H1 (cell line): ENCODE measurements at regions not wholly inside any gene's neighbourhood (a gene's known extent, or its start where the extent isn't known, plus 50 kb on each side); places are given as distances from the start of the nearest gene placed in this dataset.
A peak's percentile ranks its signal among the peaks of the same experiment; 100 is the strongest.
"Not testable (repeated sequence)": the region's sequence is repeated elsewhere in the genome, so short reads cannot be mapped to it uniquely, and the experiment has no call there.

Experiments used
- CTCF ChIA-PET: fragments of 300-600 bp; sonication (Branson Sonifier 250); formaldehyde crosslinking; loops from one replicate; lab custom pipeline; 2021; ENCODE audit not compliant: partially characterized antibody; lab: Charles Lee
- POLR2A ChIA-PET: fragments of 300-600 bp; sonication (Branson Sonifier 250); formaldehyde crosslinking; loops from one replicate; lab custom pipeline; 2021; ENCODE audit warnings: inconsistent platforms; ENCODE audit not compliant: partially characterized antibody; lab: Charles Lee
- DNase-seq, 2 experiments: peaks; one replicate each; pipeline versions ENCODE4 v3.0.0 to v3.0.0-alpha.2; 2010 to 2022; ENCODE audit warnings: low spot score in 2 of 2, low read depth in 1 of 2, mixed read lengths in 1 of 2
- FAIRE-seq: peaks from 2 replicates; lab custom pipeline; 2011; peaks lifted over from hg19 to GRCh38; lab: Jason Lieb, UNC
- H2AFZ ChIP-seq: 2 replicates; pipeline ENCODE4 v1.8.1; 2012; ENCODE audit warnings: low read length, inconsistent platforms
- H2AK5ac ChIP-seq: 2 replicates; pipeline ENCODE4 v1.6.1; 2013; ENCODE audit warnings: low read depth, low read length
- H2BK120ac ChIP-seq: replicated peaks from 2 replicates; pipeline ENCODE3; 2013; ENCODE audit warnings: low read depth, low read length, inconsistent platforms
- H2BK12ac ChIP-seq: 2 replicates; pipeline ENCODE4 v1.6.1; 2013; ENCODE audit warnings: low read depth, low read length
- H2BK15ac ChIP-seq: 2 replicates; pipeline ENCODE4 v1.6.1; 2013; ENCODE audit warnings: low read length
- H2BK20ac ChIP-seq: 2 replicates; pipeline ENCODE4 v1.6.1; 2013; ENCODE audit warnings: low read length
- H2BK5ac ChIP-seq: 2 replicates; pipeline ENCODE4 v1.6.1; 2013; ENCODE audit warnings: low read depth, low read length
- H3K14ac ChIP-seq: 2 replicates; pipeline ENCODE4 v1.6.1; 2013; ENCODE audit warnings: inconsistent platforms; ENCODE audit not compliant: insufficient read length
- H3K18ac ChIP-seq: 2 replicates; pipeline ENCODE4 v1.6.1; 2013; ENCODE audit warnings: low read length; ENCODE audit errors: extremely low read depth
- H3K23ac ChIP-seq: 2 replicates; pipeline ENCODE4 v1.6.1; 2013; ENCODE audit warnings: inconsistent platforms; ENCODE audit not compliant: insufficient read length
- H3K23me2 ChIP-seq: 2 replicates; pipeline ENCODE4 v1.6.1; 2013; ENCODE audit warnings: low read depth, low read length
- H3K27ac ChIP-seq: 2 replicates; pipeline ENCODE4 v1.6.1; 2011; ENCODE audit warnings: low read depth, low read length, inconsistent platforms
- H3K27me3 ChIP-seq, 4 experiments: replicated peaks in 1 of 4; 1 replicate in 1 of 4; 2 replicates in 3 of 4; pipeline versions ENCODE4 v1.6.1 to v1.8.1; 2011 to 2013; ENCODE audit warnings: low read length in 3 of 4, mild to moderate bottlenecking in 3 of 4, inconsistent platforms in 2 of 4, mixed read lengths in 2 of 4, moderate library complexity in 1 of 4; ENCODE audit not compliant: control insufficient read depth in 3 of 4, insufficient read depth in 3 of 4; ENCODE audit errors: extremely low read depth in 1 of 4
- H3K36me3 ChIP-seq, 4 experiments: 2 replicates each; pipeline versions ENCODE4 v1.6.1 to v1.8.1; 2011 to 2013; ENCODE audit warnings: mild to moderate bottlenecking in 4 of 4, low read length in 3 of 4, moderate library complexity in 2 of 4, control low read depth in 1 of 4, inconsistent platforms in 1 of 4; ENCODE audit not compliant: insufficient read depth in 4 of 4, control insufficient read depth in 2 of 4
- H3K4ac ChIP-seq: replicated peaks from 2 replicates; pipeline ENCODE3; 2013; ENCODE audit warnings: low read length, low read depth, mixed read lengths, inconsistent platforms; ENCODE audit not compliant: insufficient read length
- H3K4me1 ChIP-seq, 4 experiments: replicated peaks in 1 of 4; 1 replicate in 1 of 4; 2 replicates in 3 of 4; pipeline versions ENCODE4 v1.6.1 to v1.8.1; 2011 to 2013; ENCODE audit warnings: low read length in 3 of 4, inconsistent platforms in 2 of 4, mixed read lengths in 1 of 4; ENCODE audit not compliant: insufficient read depth in 4 of 4, control insufficient read depth in 3 of 4
- H3K4me2 ChIP-seq, 2 experiments: 2 replicates each; pipeline versions ENCODE4 v1.6.1 to v1.8.1; 2011 to 2013; ENCODE audit warnings: low read depth in 2 of 2, low read length in 2 of 2, control low read depth in 1 of 2, inconsistent platforms in 1 of 2, mild to moderate bottlenecking in 1 of 2; ENCODE audit not compliant: insufficient read depth in 1 of 2
- H3K4me3 ChIP-seq, 4 experiments: fragments of 200-600, 300-600 bp in 1 of 4; sonication (generic), shearing (Covaris generic), sonication (Bioruptor Twin) in 1 of 4; 2 replicates each; pipeline versions ENCODE4 v1.5.1 to v1.8.1; 2011 to 2016; ENCODE audit warnings: low read length in 4 of 4, low read depth in 3 of 4, control low read depth in 2 of 4, inconsistent platforms in 2 of 4, mild to moderate bottlenecking in 2 of 4, mixed read lengths in 1 of 4, moderate library complexity in 1 of 4; ENCODE audit not compliant: insufficient read depth in 2 of 4; ENCODE audit errors: extremely low read depth in 1 of 4
- H3K56ac ChIP-seq: replicated peaks from 2 replicates; pipeline ENCODE3; 2013; ENCODE audit warnings: low read depth, mild to moderate bottlenecking, mixed read lengths, low read length, inconsistent platforms; ENCODE audit not compliant: insufficient read length
- H3K79me1 ChIP-seq: 2 replicates; pipeline ENCODE4 v1.6.1; 2013; ENCODE audit warnings: low read depth, low read length, control low read depth
- H3K79me2 ChIP-seq, 2 experiments: 2 replicates each; pipeline versions ENCODE4 v1.6.1 to v1.8.1; 2012 to 2013; ENCODE audit warnings: low read length in 2 of 2, mild to moderate bottlenecking in 2 of 2, inconsistent platforms in 1 of 2; ENCODE audit not compliant: insufficient read depth in 2 of 2, control insufficient read depth in 1 of 2
- H3K9ac ChIP-seq, 4 experiments: replicated peaks in 1 of 4; 1 replicate in 1 of 4; 2 replicates in 3 of 4; pipeline versions ENCODE4 v1.6.1 to v1.8.1; 2011 to 2013; ENCODE audit warnings: low read depth in 3 of 4, low read length in 3 of 4, control low read depth in 2 of 4, mild to moderate bottlenecking in 2 of 4, moderate library complexity in 2 of 4, inconsistent platforms in 1 of 4; ENCODE audit errors: extremely low read depth in 1 of 4
- H3K9me3 ChIP-seq, 2 experiments: 2 replicates each; pipeline versions ENCODE4 v1.6.1 to v1.8.1; 2012 to 2013; ENCODE audit warnings: mild to moderate bottlenecking in 2 of 2, moderate library complexity in 2 of 2, control low read depth in 1 of 2, inconsistent platforms in 1 of 2, low read depth in 1 of 2, low read length in 1 of 2, mixed read lengths in 1 of 2; ENCODE audit not compliant: insufficient read depth in 2 of 2
- H4K20me1 ChIP-seq, 2 experiments: replicated peaks in 1 of 2; 2 replicates each; pipeline versions ENCODE3 to v1.8.1; 2011 to 2013; ENCODE audit warnings: inconsistent platforms in 2 of 2, low read length in 2 of 2, mild to moderate bottlenecking in 1 of 2; ENCODE audit not compliant: insufficient read depth in 2 of 2, control insufficient read depth in 1 of 2
- H4K5ac ChIP-seq: 2 replicates; pipeline ENCODE4 v1.6.1; 2013; ENCODE audit warnings: low read length, low read depth, mixed read lengths, inconsistent platforms; ENCODE audit not compliant: insufficient read length
- H4K8ac ChIP-seq: 2 replicates; pipeline ENCODE4 v1.8.0; 2013; ENCODE audit warnings: mild to moderate bottlenecking, moderate library complexity, low read length, inconsistent platforms; ENCODE audit not compliant: insufficient read depth; ENCODE audit errors: extremely low read depth
- H4K91ac ChIP-seq: replicated peaks from 2 replicates; pipeline ENCODE3; 2013; ENCODE audit warnings: low read length, mixed read lengths, inconsistent platforms; ENCODE audit not compliant: insufficient read length
- WGBS, 2 experiments: shearing (Covaris generic) in 1 of 2; methylation state at CpG; one replicate each; pipeline versions ENCODE4 v1.1.6 to v1.1.7; 2013 to 2015; ENCODE audit warnings: low lambda C conversion rate in 2 of 2, mixed read lengths in 2 of 2, inconsistent platforms in 1 of 2, low coverage in 1 of 2, missing lambda C conversion rate in 1 of 2; ENCODE audit not compliant: insufficient replicate concordance in 2 of 2, insufficient coverage in 1 of 2, insufficient read length in 1 of 2; ENCODE audit errors: extremely low coverage in 1 of 2, missing lambda C conversion rate in 1 of 2; 5-methylcytosine and 5-hydroxymethylcytosine counted together

- not testable (repeated sequence) for H2AFZ ChIP-seq, H3K79me1 ChIP-seq, H2BK12ac ChIP-seq, FAIRE-seq, H2BK20ac ChIP-seq, H3K9ac ChIP-seq, H3K9me3 ChIP-seq, H3K4ac ChIP-seq, H2BK15ac ChIP-seq, H3K23me2 ChIP-seq, H3K79me2 ChIP-seq, H4K91ac ChIP-seq, H2BK120ac ChIP-seq, H3K36me3 ChIP-seq, H4K8ac ChIP-seq, H3K27ac ChIP-seq, H3K23ac ChIP-seq, H3K14ac ChIP-seq, H2BK5ac ChIP-seq, H3K27me3 ChIP-seq, H3K18ac ChIP-seq, DNase-seq, H2AK5ac ChIP-seq, H3K56ac ChIP-seq, H4K20me1 ChIP-seq, H4K5ac ChIP-seq
- Histone ChIP-seq H3K4me3 (peak overlapping the region in 1 of 4 experiments; percentile 18; a peak in 1 of 8 replicates), H3K4me2 (peak overlapping the region; percentile 3 to 38; a peak in 3 of 4 replicates), H3K4me1 (peaks cover 3 to 12% (median 7%) of the 10 kb centered on the region in 4 experiments)
- POLR2A ChIA-PET: interaction anchor here (1.0 kb wide), 1 partner anchor 65 kb away, joined by 4 read pairs; no protein-coding TSS in a partner anchor
- CTCF ChIA-PET: interaction anchor here (1.0 to 3.3 kb wide), 3 partner anchors 14 to 65 kb away, joined by 3 to 17 read pairs (median 16); no protein-coding TSS in a partner anchor
- WGBS, 2 experiments: 61% methylated on average over 6 of the region's 36 CpGs; no CpG with 5 or more reads in 1 of the 2 experiments
These were observed 186.9 kb upstream of the NLRP1 start for GRCh38 chr17:5771271-5771577.

- ChIA-PET CTCF (interaction anchor here (0.7 to 3.3 kb wide), 6 partner anchors 8 to 180 kb away, joined by 3 to 17 read pairs (median 4); no protein-coding TSS in a partner anchor), POLR2A (interaction anchor here (0.6 kb wide), 1 partner anchor 180 kb away, joined by 4 read pairs; no protein-coding TSS in a partner anchor)
- FAIRE-seq, H4K91ac ChIP-seq, H2BK12ac ChIP-seq, H3K23me2 ChIP-seq, H3K9ac ChIP-seq, H3K9me3 ChIP-seq, H3K36me3 ChIP-seq, H4K8ac ChIP-seq, DNase-seq, H3K27ac ChIP-seq, H2BK5ac ChIP-seq, H3K4ac ChIP-seq, H3K14ac ChIP-seq, H2BK120ac ChIP-seq, H4K20me1 ChIP-seq, H2BK15ac ChIP-seq, H4K5ac ChIP-seq, H3K79me1 ChIP-seq, H3K4me3 ChIP-seq, H3K4me2 ChIP-seq, H2AK5ac ChIP-seq, H3K23ac ChIP-seq, H3K56ac ChIP-seq, H3K79me2 ChIP-seq, H2AFZ ChIP-seq, H2BK20ac ChIP-seq, H3K27me3 ChIP-seq, H3K18ac ChIP-seq: not testable (repeated sequence)
- H3K4me1 ChIP-seq: peaks cover 3 to 12% (median 7%) of the 10 kb centered on the region in 4 experiments
- 87% methylated on average over 11 of the region's 11 CpGs; no CpG with 5 or more reads in 1 of the 2 experiments for WGBS, 2 experiments
These were observed 187.7 kb upstream of the NLRP1 start for GRCh38 chr17:5772017-5772416.
